ENCODE measurements at regions not wholly inside any gene's neighbourhood (a gene's known extent, or its start where the extent isn't known, plus 50 kb on each side); places are given as distances from the start of the nearest gene placed in this dataset.

GRCh38 chr7:89770161-89770560, 384.1 kb upstream of the STEAP1 start:
- TF ChIP-seq CTCF (IDR thresholded peaks at IDR 0.05; ENCODE audit: low read depth, low read length) (no peak), POLR2A (IDR thresholded peaks at IDR 0.05; ENCODE audit: extremely low read depth, insufficient read length) (no peak)
